GM19043 (cell line): ENCODE measurements at regions not wholly inside any gene's neighbourhood (a gene's known extent, or its start where the extent isn't known, plus 50 kb on each side); places are given as distances from the start of the nearest gene placed in this dataset.

Source experiments
- ATAC-seq: cut with Tn5 transposase; IDR thresholded peaks from one replicate; pipeline ENCODE4 v1.9.1; 2021; ENCODE audit warnings: low read depth; ENCODE audit not compliant: unreplicated experiment

- ATAC-seq = no peak
Measured at GRCh38 chr15:39130556-39131379, 450.1 kb upstream of the THBS1 start.

GRCh38 chr15:39131609-39132008 lies 449.3 kb upstream of the THBS1 start:
- ATAC-seq = no peak

- no peak for ATAC-seq
Measured at GRCh38 chr15:39132070-39132469, 448.8 kb upstream of the THBS1 start.

- no peak for ATAC-seq
Measured at GRCh38 chr15:39132954-39133600, 447.8 kb upstream of the THBS1 start.

- ATAC-seq = no peak
Measured at GRCh38 chr15:39134282-39134681, 446.6 kb upstream of the THBS1 start.

- no peak for ATAC-seq
Measured at GRCh38 chr15:39135989-39136388, 444.9 kb upstream of the THBS1 start.

GRCh38 chr15:39139431-39140059 lies 441.3 kb upstream of the THBS1 start:
- ATAC-seq = no peak

GRCh38 chr15:39140060-39140604 lies 440.7 kb upstream of the THBS1 start:
- ATAC-seq = no peak

- no peak for ATAC-seq
Measured at GRCh38 chr15:39142500-39142899, 438.4 kb upstream of the THBS1 start.

- no peak for ATAC-seq
Measured at GRCh38 chr15:39143479-39143878, 437.4 kb upstream of the THBS1 start.

GRCh38 chr15:39144051-39144450 lies 436.8 kb upstream of the THBS1 start:
- no peak for ATAC-seq

- ATAC-seq = no peak
Measured at GRCh38 chr15:39144613-39145499, 436.0 kb upstream of the THBS1 start.

- no peak for ATAC-seq
Measured at GRCh38 chr15:39145854-39146625, 434.8 kb upstream of the THBS1 start.

GRCh38 chr15:39149636-39150150 lies 431.2 kb upstream of the THBS1 start:
- no peak for ATAC-seq

- no peak for ATAC-seq
Measured at GRCh38 chr15:39151545-39151944, 429.3 kb upstream of the THBS1 start.

- no peak for ATAC-seq
Measured at GRCh38 chr15:39153058-39153714, 427.7 kb upstream of the THBS1 start.

- no peak for ATAC-seq
Measured at GRCh38 chr15:39153716-39154115, 427.2 kb upstream of the THBS1 start.

- no peak for ATAC-seq
Measured at GRCh38 chr15:39154227-39154638, 426.6 kb upstream of the THBS1 start.

- ATAC-seq = no peak
Measured at GRCh38 chr15:39154776-39155175, 426.1 kb upstream of the THBS1 start.
